Inferior parietal cortex (tissue), 1 donor: ENCODE measurements at regions not wholly inside any gene's neighbourhood (a gene's known extent, or its start where the extent isn't known, plus 50 kb on each side); places are given as distances from the start of the nearest gene placed in this dataset.
"Not testable (repeated sequence)": the region's sequence is repeated elsewhere in the genome, so short reads cannot be mapped to it uniquely, and the experiment has no call there.

Experiments used
- DNase-seq: peaks from one replicate; pipeline ENCODE4 v3.0.0-alpha.2; 2016; ENCODE audit errors: extremely low spot score

DNA sequence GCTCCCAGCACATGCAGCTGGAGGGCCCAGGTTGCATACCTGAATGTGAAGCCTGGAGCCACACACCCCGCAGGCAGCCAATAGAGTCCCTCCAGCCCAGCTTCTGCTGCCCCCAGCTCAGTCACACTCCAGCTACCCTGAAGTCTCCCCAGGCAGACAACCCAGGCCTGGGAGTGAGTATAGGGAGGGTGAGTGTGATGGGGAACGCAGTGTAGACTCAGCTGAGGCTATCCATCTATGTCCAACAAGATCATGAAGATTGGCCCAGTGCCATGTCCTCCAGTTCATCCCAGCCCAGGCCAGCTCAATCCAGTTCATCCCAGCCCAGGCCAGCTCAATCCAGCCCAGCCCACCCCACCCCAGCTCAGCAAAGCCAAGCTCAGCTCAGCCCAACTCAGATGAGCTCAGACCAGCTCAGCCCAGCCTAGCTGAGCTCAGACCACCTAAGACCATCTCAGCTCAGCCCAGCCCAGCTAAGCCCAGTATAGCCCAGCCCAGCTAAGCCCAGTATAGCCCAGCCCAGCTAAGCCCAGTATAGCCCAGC lies 330.4 kb downstream of the TMEM121 start:
- no peak for DNase-seq

DNA sequence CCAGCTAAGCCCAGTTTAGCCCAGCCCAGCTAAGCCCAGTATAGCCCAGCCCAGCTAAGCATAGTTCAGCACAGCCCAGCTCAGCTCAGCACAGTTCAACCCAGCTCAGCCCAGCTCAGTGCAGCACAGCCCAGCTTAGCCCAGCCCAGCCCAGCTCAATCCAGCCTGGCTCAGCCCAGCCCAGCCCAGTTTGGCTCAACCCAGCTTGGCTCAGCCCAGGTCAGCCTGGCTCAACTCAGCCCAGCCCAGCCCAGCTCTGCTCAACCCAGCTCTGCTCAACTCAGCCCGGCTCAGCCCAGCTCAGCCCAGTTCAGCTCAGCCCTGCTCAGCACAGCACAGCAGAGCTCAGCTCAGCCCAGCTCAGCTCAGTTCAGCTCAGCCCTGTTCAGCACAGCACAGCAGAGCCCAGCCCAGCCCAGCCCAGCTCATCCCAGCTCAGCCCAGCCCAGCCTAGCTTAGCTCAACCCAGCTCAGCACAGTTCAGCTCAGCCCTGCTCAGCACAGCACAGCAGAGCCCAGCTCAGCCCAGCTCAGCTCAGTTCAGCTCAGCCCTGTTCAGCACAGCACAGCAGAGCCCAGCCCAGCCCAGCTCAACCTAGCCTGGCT lies 330.9 kb downstream of the TMEM121 start:
- DNase-seq: no peak

DNA sequence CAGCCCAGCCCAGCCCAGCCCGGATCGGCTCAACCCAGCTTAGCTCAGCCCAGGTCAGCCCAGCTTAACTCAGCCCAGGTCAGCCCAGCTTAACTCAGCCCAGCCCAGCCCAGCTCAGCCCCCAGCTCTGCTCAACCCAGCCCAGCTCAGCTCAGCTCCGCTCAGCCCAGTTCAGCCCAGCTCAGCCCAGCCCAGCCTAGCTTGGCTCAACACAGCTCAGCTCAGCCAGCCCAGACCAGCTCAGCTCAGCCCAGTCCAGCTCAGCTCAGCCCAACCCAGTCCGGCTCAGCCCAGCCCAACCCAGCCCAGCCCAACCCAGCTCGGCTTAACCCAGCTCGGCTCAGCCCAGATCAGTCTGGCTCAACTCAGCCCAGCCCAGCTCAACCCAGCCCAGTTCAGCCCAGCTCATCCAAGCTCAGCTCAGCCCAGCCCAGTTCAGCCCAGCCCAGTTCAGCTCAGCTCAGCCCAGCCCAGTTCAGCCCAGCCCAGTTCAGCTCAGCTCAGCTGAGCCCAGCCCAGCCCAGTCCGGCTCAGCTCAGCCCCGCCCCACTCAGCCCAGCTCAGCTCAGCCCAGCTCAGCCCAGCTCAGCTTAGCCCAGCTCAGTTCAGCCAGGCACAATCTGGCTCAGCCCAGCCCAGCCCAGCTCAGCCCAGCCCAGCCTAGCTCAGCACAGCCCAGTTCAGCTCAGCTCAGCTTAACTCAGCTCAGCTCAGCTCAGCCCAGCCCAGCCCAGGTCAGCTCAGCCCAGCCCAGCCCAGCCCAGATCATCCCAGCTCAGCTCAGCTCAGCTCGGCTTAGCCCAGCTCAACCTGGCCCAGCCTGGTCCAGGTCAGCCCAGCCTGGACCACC lies 331.7 kb downstream of the TMEM121 start:
- DNase-seq: no peak

DNA sequence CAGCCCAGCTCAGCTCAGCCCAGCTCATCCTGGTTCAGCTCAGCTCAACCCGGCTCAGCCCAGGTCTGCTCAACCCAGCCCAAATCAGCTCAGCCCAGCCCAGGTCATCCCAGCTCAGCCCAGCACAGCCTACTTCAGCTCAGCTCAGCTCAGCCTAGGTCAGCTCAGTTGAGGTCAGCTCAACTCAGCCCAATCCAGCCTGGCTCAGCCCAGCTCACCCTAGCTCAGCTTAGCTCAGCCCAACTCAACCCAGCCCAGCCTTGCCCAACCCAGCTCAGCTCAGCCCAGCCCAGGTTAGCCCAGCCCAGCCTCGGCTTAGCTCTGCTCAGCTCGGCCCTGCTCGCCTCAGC lies 332.3 kb downstream of the TMEM121 start:
- no peak for DNase-seq

DNA sequence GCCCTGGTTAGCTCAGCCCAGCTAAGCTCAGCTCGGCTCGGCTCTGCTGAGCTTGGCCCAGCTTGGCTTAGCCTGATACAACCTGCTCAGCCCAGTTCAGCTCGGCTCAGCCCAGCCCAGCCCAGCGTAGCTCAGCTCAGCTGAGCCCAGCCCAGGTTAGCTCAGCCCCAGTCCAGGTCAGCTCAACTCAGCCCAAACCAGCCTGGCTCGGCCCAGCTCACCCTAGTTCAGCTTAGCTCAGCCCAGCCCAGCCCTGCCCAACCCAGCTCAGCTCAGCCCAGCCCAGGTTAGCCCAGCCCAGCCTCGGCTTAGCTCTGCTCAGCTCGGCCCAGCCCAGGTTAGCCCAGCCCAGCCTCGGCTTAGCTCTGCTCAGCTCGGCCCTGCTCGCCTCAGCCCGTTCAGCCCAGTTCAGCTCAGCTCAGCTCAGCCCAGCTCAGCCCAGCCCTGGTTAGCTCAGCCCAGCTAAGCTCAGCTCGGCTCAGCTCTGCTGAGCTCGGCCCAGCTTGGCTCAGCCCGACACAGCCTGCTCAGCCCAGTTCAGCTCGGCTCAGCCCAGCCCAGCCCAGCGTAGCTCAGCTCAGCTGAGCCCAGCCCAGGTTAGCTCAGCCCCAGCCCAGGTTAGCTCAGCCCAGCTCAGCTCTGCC lies 332.8 kb downstream of the TMEM121 start:
- DNase-seq: not testable (repeated sequence)

DNA sequence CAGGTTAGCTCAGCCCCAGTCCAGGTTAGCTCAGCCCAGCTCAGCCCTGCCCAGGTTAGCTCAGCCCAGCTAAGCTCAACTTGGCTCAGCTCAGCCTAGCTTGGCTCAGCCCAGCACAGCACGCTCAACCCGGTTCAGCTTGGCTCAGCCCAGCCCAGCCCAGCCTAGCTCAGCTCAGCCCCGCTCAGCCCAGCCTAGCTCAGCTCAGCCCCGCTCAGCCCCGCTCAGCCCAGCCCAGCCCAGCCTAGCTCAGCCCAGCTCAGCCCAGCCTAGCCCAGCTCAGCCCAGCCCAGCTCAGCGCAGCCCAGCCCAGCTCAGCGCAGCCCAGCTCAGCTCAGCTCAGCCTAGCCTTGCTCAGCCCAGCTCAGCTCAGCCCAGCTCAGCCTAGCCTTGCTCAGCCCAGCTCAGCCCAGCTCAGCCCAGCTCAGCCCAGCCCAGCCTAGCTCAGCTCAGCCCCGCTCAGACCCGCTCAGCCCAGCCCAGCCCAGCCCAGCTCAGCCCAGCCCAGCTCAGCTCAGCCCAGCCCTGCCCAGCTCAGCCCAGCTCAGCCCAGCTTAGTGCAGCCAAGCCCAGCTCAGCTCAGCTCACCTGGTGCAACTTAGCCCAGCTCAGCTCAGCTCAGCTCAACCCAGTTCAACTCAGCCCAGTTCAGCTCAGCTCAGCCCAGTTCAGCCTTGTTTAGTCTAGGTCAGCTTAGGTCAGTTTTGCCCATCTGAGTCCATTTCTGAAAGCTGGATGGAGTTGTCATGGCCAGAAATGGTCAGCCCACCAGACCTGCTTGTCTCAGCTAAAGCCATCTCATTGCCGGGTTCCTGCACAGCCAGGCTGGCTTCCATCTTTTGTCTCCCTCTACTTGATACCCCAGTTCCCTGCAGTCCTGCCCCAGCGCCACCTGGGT lies 333.6 kb downstream of the TMEM121 start:
- no peak for DNase-seq

DNA sequence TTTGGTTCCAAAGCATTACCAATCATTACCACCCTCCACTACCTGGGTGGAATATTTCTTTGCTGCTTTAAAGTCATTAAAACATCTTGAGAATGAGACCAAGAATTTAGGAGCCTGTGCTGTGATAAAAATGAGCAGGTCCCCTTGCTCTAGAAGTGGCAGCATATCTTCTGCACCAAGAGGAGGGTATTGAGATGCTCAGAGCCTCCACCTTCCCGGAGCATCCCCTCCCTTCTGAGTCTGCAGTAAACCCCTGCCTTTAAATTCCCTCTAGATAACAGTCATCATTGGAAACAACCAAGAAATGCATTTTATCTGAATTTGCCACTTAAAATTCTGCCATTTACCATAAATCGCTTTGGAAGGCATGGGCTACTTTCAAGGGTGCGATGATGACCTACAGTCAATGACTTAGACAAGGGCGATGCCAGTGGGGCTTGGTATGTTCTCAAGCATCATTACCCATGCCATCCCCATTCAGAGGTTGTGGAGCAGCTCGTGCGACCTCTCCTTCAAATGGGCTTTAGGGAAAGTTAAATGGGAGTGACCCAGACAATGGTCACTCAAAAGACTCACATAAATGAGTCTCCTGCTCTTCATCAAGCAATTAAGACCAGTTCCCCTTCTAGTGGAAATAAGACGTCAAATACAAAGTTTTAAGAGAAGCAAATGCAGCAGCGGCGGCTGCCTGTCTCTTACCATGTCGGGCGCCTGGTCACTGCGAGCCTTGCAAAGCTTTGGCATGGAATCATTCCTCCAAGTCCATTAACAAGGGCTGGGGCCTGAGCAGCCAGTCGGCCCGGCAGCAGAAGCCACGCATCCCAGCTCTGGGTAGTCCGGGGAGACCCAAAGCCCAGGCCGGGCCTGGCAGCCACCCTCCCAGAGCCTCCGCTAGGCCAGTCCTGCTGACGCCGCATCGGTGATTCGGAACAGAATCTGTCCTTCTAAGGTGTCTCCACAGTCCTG lies 334.5 kb downstream of the TMEM121 start:
- no peak for DNase-seq

DNA sequence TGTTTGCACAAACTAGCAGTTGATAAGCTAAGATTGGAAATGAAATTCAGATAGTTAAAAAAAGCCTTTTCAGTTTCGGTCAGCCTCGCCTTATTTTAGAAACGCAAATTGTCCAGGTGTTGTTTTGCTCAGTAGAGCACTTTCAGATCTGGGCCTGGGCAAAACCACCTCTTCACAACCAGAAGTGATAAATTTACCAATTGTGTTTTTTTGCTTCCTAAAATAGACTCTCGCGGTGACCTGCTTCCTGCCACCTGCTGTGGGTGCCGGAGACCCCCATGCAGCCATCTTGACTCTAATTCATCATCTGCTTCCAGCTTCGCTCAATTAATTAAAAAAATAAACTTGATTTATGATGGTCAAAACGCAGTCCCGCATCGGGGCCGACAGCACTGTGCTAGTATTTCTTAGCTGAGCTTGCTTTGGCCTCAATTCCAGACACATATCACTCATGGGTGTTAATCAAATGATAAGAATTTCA lies 335.6 kb downstream of the TMEM121 start:
- no peak for DNase-seq

DNA sequence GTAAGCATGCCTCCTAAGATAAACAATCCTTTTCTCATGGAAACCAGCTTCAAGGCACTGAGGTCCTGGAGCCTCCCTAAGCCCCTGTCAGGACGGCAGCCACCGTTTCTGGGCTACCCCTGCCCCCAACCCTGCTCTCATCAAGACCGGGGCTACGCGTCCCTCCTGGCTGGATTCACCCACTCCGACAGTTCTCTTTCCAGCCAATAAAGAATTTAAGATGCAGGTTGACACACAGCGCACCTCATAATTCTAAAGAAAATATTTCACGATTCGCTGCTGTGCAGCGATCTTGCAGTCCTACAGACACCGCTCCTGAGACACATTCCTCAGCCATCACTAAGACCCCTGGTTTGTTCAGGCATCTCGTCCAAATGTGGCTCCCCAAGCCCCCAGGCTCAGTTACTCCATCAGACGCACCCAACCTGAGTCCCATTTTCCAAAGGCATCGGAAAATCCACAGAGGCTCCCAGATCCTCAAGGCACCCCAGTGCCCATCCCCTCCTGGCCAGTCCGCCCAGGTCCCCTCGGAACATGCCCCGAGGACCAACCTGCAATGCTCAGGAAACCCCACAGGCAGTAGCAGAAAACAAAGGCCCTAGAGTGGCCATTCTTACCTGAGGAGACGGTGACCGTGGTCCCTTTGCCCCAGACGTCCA lies 336.3 kb downstream of the TMEM121 start:
- DNase-seq: no peak

DNA sequence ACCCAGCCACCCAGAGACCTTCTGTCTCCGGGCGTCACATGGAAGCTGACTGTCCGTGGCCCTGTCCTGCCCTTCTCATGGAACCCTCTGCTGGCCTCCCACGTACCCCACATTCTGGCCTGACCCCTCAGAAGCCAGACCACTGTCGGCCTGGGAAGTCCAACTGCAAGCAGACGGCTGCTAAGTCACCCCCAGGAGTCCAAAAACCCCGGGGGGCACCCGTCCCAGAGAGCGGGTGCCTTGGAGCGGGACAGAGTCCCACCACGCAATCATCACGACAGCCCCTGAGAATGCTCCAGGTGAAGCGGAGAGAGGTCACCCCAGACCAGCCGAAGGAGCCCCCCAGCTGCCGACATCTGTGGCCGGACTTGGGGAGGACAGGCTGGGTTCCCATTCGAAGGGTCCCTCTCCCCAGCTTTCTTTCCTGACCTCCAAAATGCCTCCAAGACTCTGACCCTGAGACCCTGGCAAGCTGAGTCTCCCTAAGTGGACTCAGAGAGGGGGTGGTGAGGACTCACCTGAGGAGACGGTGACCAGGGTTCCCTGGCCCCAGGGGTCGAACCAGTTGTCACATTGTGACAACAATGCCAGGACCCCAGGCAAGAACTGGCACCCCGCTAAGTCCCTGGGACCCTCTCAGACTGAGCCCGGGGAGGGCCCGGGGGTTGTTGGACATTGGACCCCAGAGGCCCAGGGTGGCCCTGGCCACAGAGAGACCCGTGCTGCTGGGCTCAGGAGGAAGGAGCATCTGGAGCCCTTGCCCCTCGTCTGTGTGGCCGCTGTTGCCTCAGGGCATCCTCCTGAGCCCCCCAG lies 337.1 kb downstream of the TMEM121 start:
- DNase-seq: no peak

DNA sequence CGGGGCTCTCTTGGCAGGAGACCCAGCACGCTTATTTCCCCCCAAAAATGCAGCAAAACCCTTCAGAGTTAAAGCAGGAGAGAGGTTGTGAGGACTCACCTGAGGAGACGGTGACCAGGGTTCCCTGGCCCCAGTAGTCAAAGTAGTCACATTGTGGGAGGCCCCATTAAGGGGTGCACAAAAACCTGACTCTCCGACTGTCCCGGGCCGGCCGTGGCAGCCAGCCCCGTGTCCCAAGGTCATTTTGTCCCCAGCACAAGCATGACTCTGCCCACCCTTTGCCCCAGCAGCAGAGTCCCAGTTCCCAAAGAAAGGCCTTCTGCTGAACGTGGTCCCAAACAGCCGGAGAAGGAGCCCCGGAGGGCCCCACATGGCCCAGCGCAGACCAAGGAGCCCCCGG lies 337.7 kb downstream of the TMEM121 start:
- DNase-seq: no peak

DNA sequence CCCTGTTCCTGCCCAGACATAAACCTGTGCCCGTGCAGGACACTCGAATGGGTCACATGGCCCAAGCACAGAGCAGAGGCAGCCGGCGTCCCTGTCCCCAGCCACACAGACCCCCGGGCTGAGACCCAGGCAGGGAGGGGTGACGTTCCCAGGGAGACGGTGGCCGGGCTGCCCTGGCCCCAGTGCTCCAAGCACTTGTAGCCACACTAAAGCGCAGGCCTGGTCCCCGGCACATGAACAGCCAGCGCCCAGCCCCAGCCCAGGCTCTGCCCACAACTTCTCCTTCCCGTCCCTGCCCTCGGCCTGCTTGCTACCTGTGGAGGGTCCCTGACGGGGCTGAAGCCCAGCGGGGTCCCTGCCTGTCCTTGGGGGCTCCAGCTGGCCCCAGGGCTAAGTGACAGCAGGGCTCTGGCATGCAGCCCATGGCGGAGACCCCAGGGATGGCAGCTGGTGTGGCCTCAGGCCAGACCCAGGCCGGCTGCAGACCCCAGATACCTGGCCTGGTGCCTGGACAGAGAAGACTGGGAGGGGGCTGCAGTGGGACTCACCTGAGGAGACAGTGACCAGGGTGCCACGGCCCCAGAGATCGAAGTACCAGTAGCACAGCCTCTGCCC lies 338.4 kb downstream of the TMEM121 start:
- DNase-seq: no peak

DNA sequence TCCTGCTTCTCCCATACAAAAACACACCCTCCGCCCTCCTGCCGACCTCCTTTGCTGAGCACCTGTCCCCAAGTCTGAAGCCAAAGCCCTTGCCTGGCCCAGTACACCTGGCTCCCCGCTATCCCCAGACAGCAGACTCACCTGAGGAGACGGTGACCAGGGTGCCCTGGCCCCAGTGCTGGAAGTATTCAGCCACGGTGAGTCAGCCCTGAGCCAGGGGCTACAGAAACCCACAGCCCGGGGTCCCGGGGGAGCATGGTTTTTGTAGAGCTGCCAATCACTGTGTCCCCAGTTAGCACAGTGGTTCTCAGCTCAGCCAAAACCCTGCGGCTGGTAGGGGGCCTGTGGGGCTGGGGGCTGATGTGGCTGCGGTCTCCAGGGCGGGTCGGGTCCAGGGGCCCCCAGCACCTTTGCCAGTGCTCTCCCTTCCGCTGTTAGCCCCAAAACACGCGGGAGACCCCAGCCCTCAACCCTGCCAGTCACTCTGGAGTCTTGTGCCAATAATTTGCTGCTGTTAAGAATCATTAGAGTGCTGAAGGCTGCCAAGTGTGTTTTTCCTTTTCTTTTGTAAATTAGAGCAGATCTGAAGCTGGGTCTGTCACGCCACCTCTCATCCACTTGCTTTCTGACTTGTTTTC lies 339.0 kb downstream of the TMEM121 start:
- no peak for DNase-seq

DNA sequence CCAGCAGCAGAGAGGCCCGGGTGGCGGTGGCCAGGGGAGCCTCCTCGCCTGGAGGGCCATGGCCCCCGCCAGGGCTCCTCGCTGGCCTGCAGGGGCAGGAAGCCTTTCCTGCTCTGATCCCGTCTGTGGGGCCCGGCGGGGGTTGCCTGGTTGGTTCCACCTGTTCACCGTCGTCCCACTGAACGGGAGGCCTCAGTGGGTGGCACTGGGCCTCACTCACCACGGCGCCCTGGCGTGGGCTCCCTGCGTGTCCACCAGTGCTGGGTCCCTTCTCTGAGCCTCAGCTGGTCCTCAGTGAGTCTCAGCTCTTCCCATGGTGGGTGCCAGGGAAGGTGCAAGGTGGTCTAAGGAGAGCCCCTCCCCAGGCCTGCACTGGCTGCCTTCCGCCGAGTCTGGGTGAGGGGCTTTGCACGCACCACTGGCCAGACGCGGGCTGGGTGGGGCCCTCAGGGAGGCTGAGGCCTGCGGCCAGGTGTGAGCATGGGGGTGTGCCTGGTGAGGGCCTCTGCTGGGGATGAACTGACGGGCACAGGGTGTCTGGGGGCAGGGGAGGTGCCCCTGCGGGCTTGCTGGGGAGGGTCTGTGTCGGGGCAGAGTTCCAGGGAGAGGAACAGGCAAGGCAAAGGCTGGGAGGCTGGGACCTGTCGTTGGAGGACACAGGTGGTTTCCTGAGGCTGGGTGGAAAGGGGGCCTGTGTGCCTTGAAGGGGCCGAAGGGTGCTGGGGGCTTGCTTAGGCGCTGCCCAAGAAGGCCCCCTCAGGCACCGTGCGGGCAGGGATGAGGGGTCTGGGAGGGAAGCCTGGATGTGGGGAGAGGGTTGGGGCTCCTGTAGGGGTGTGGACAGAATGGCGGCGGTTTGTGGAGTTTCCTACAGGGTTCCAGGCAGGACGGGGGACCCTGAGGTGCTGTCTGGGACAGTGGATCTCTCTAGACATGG lies 339.8 kb downstream of the TMEM121 start:
- DNase-seq: no peak

DNA sequence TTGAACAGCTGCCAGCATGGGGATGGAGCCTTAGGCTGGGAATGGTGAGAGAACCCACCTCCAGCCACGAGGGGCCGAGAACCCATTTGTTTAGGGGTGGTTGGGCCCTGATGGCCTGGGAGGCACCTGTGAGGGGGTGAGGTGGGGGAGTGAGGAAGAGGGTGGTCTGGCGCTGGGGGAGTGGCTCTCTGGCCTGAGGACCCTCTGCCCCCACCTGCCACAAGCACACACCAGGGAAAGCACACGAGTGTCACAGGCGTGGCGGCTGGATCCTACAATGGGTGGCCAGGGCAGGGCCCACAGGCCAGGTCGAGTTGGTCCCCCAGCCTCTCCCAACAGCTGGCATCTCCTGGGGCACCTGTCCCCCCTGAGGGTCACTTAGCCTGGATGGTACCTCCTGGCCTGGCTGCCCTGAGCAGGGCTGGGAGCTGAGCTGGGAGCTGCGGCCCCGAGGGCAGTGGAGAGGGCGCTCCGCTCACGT lies 340.5 kb downstream of the TMEM121 start:
- no peak for DNase-seq

DNA sequence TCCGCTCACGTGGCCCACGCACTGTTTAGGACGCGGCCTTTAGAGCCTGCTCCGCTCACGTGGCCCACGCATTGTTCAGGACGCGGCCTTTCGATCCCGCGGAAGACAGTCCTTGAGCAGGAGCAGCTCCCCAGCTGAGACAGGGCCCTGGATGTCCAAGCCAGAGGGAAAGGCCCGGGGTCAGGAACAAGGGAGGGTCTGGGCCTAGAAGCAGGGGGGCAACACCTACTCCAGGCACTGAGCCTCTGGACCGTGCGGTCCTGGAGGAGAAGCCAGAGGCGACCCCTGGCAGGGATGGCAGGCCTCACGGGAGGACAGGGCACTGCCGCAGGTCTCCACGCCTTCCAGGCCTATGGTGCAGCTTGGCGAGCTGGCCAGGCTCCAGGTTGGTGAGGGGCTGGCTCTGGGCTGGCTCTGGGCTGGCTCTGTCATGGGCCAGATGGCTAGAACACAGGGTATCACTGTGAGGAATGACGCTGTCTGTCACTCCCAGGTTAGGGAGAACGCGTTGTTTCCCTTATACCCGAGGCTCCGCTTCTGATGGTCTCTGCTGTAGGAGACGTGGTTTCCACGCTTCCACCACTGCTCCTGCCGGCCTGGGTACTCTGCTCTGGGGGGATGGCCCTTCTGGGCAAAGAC lies 341.7 kb downstream of the TMEM121 start:
- no peak for DNase-seq
